CD8-positive, alpha-beta memory T cell (primary cell): ENCODE measurements at regions not wholly inside any gene's neighbourhood (a gene's known extent, or its start where the extent isn't known, plus 50 kb on each side); places are given as distances from the start of the nearest gene placed in this dataset.

Source experiments
- CTCF ChIA-PET: fragments of 350-600 bp; sonication (Branson Sonifier 250); formaldehyde crosslinking; loops from one replicate; lab custom pipeline; 2021; ENCODE audit warnings: antibody characterized with exemption; lab: Charles Lee
- POLR2A ChIA-PET: fragments of 350-600 bp; sonication (Branson Sonifier 250); formaldehyde crosslinking; loops from one replicate; lab custom pipeline; 2021; ENCODE audit warnings: antibody characterized with exemption; lab: Charles Lee
- DNase-seq, 5 donors: peaks; one replicate each; pipeline versions ENCODE4 v3.0.0 to v3.0.0-alpha.2; 2020 to 2022; ENCODE audit warnings: mixed read lengths in 1 of 5
- H3K27ac ChIP-seq: one replicate; pipeline ENCODE4 v1.7.0; 2013; ENCODE audit warnings: low read depth, mild to moderate bottlenecking, low read length, moderate library complexity
- H3K27me3 ChIP-seq: 2 replicates; pipeline ENCODE4 v1.7.0; 2013; ENCODE audit warnings: low read length, mild to moderate bottlenecking; ENCODE audit not compliant: insufficient read depth, poor library complexity, severe bottlenecking
- H3K36me3 ChIP-seq: 2 replicates; pipeline ENCODE4 v1.7.0; 2013; ENCODE audit warnings: mild to moderate bottlenecking, low read length, moderate library complexity; ENCODE audit not compliant: insufficient read depth
- H3K4me1 ChIP-seq: 2 replicates; pipeline ENCODE4 v1.7.0; 2013; ENCODE audit warnings: mild to moderate bottlenecking, low read length, moderate library complexity; ENCODE audit not compliant: insufficient read depth
- H3K4me3 ChIP-seq: 2 replicates; pipeline ENCODE4 v1.7.0; 2013; ENCODE audit warnings: mild to moderate bottlenecking, low read length
- H3K9me3 ChIP-seq: 2 replicates; pipeline ENCODE4 v1.7.0; 2013; ENCODE audit warnings: mild to moderate bottlenecking, low read length
- H3K27ac Mint-ChIP-seq, 8 donors: one replicate each; pipeline ENCODE4 v1.8.0; 2020 to 2021; ENCODE audit warnings: mixed read lengths in 8 of 8, mild to moderate bottlenecking in 6 of 8, inconsistent platforms in 3 of 8, moderate library complexity in 3 of 8
- H3K27me3 Mint-ChIP-seq, 2 donors: one replicate each; pipeline ENCODE4 v1.8.0; 2020 to 2021; ENCODE audit warnings: mixed read lengths in 2 of 2, mild to moderate bottlenecking in 1 of 2, moderate library complexity in 1 of 2
- H3K36me3 Mint-ChIP-seq, 3 donors: one replicate each; pipeline ENCODE4 v1.8.0; 2020 to 2021; ENCODE audit warnings: mixed read lengths in 3 of 3, inconsistent platforms in 1 of 3, mild to moderate bottlenecking in 1 of 3
- H3K4me1 Mint-ChIP-seq, 3 donors: one replicate each; pipeline ENCODE4 v1.8.0; 2020 to 2021; ENCODE audit warnings: mixed read lengths in 3 of 3, inconsistent platforms in 1 of 3, mild to moderate bottlenecking in 1 of 3
- H3K4me3 Mint-ChIP-seq, 7 donors: one replicate each; pipeline ENCODE4 v1.8.0; 2020 to 2021; ENCODE audit warnings: mixed read lengths in 7 of 7, mild to moderate bottlenecking in 6 of 7, moderate library complexity in 4 of 7, inconsistent platforms in 2 of 7
- H3K9me3 Mint-ChIP-seq, 5 donors: one replicate each; pipeline ENCODE4 v1.8.0; 2020 to 2022; ENCODE audit warnings: mixed read lengths in 5 of 5, mild to moderate bottlenecking in 3 of 5, moderate library complexity in 2 of 5, inconsistent platforms in 1 of 5

DNA sequence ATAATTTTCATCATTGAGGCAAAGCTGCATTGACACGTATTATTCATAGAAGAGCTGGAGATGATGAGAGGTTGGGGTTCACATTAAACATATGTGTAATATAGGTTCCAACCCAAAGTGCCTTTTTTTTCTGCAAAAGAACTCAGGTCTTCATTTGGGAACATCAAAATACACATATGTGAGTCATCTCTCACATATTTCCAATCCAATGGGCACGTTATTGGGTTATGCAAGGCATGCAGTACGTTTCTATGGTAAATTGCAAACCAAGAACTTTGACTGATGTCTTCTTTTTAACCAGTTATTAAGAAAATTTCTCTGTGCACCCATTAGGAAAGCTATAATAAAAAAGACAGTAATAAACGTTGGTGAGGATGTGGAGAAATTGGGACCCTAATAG is 150.3 kb upstream of the FAM9B start:
- CTCF ChIA-PET = no interaction called here
- Mint-ChIP-seq H3K9me3 (no peaks in the 10 kb centered on the region), H3K27me3 (peaks cover 0 to 11% of the 10 kb centered on the region in 2 donors), H3K36me3 (peaks cover 0 to 1% (median 0%) of the 10 kb centered on the region in 3 donors), H3K27ac (no peak overlapping the region), H3K4me1 (no peaks in the 10 kb centered on the region), H3K4me3 (no peak overlapping the region)
- H3K27ac ChIP-seq = no peak overlapping the region
- H3K36me3 ChIP-seq = no peaks in the 10 kb centered on the region
- no peaks in the 10 kb centered on the region for H3K4me1 ChIP-seq
- no peak for DNase-seq
- no peak overlapping the region for H3K4me3 ChIP-seq
- H3K9me3 ChIP-seq = no peaks in the 10 kb centered on the region
- no peaks in the 10 kb centered on the region for H3K27me3 ChIP-seq
- POLR2A ChIA-PET = no interaction called here

DNA sequence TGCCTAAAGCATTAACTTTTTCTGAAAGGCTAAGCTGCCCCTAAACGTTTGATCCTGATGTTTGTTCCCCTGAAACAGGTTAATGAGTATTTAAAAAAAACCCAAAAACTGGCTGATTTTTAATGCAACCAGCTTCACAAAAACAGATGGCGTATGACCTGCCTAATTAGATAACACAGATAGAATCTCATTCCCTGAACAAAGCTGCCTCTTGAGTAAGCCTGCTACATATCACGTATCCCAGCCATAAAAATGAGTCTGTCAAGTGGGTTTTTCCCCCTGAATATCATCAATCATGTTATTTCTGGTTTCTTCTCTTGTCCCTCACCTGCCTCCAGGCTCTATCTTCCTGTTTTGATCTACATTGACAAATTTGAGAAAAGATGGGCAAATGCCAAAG is 154.2 kb upstream of the FAM9B start:
- no peaks in the 10 kb centered on the region for H3K4me1 Mint-ChIP-seq
- Histone ChIP-seq H3K27me3 (no peaks in the 10 kb centered on the region), H3K9me3 (no peaks in the 10 kb centered on the region), H3K4me1 (no peaks in the 10 kb centered on the region), H3K27ac (no peak overlapping the region), H3K4me3 (no peak overlapping the region), H3K36me3 (no peaks in the 10 kb centered on the region)
- H3K9me3 Mint-ChIP-seq = no peaks in the 10 kb centered on the region
- H3K27ac Mint-ChIP-seq = no peak overlapping the region
- no peak for DNase-seq
- H3K27me3 Mint-ChIP-seq = peaks cover 0 to 20% of the 10 kb centered on the region in 2 donors
- CTCF ChIA-PET = no interaction called here
- POLR2A ChIA-PET = no interaction called here
- H3K36me3 Mint-ChIP-seq = peaks cover 0 to 2% (median 0%) of the 10 kb centered on the region in 3 donors
- no peak overlapping the region for H3K4me3 Mint-ChIP-seq

DNA sequence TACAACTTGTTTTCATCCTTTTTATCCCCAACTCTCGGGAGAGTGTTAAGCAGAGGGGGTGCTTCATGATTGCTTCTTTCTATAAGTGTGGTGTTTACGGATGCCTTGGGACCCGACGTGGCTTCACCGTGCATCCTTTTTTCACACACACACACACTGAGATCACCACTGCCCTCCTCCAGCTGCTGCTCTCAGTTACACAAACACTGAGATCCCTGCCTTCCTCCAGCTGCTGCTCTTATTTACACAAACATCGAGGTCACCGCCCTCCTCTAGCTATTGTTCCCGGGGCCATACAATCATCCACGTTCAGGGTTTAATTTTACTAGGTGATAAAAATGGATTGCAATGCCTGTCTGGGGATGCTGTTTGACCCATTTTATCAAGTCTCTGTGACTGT is 155.4 kb upstream of the FAM9B start:
- peaks cover 0 to 20% of the 10 kb centered on the region in 2 donors for H3K27me3 Mint-ChIP-seq
- Histone ChIP-seq H3K36me3 (no peaks in the 10 kb centered on the region), H3K4me3 (no peak overlapping the region), H3K27ac (no peak overlapping the region), H3K4me1 (no peaks in the 10 kb centered on the region), H3K9me3 (no peaks in the 10 kb centered on the region), H3K27me3 (no peaks in the 10 kb centered on the region)
- POLR2A ChIA-PET = no interaction called here
- DNase-seq = no peak
- no peak overlapping the region for H3K27ac Mint-ChIP-seq
- H3K9me3 Mint-ChIP-seq = no peaks in the 10 kb centered on the region
- peaks cover 0 to 2% (median 0%) of the 10 kb centered on the region in 3 donors for H3K36me3 Mint-ChIP-seq
- H3K4me1 Mint-ChIP-seq = peaks cover 0 to 4% (median 1%) of the 10 kb centered on the region in 3 donors
- CTCF ChIA-PET = no interaction called here
- H3K4me3 Mint-ChIP-seq = no peak overlapping the region

DNA sequence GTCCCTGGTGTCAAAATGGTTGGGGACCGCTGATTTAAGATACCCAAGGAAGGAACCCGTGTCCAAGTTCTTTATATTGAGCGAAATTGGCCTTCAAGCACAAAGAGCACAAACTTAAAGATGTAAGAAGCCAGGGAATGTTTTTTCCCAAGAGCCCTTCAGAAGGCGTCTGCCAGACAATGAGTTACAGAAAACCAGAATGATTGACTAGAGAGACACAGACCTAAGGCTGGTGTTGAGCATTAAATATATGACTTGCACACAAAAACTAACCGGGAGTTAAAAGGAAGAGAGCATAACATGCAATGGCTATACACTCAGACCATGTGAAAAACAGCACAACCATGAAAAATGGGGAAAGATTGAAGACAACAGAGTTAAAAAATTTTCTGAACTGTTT is 157.5 kb upstream of the FAM9B start:
- Histone ChIP-seq H3K4me1 (no peaks in the 10 kb centered on the region), H3K36me3 (no peaks in the 10 kb centered on the region), H3K27me3 (no peaks in the 10 kb centered on the region), H3K4me3 (no peak overlapping the region), H3K27ac (no peak overlapping the region), H3K9me3 (no peaks in the 10 kb centered on the region)
- Mint-ChIP-seq H3K9me3 (no peaks in the 10 kb centered on the region), H3K4me3 (no peak overlapping the region), H3K27ac (no peak overlapping the region), H3K4me1 (peaks cover 11 to 17% (median 16%) of the 10 kb centered on the region in 3 donors), H3K27me3 (peaks cover 0 to 14% of the 10 kb centered on the region in 2 donors), H3K36me3 (peaks cover 0 to 2% (median 0%) of the 10 kb centered on the region in 3 donors)
- ChIA-PET CTCF (no interaction called here), POLR2A (no interaction called here)
- no peak for DNase-seq

GRCh38 chrX:9195199-9195880 is 161.4 kb upstream of the FAM9B start:
- no peaks in the 10 kb centered on the region for H3K27me3 ChIP-seq
- CTCF ChIA-PET = no interaction called here
- no peaks in the 10 kb centered on the region for H3K9me3 Mint-ChIP-seq
- no peaks in the 10 kb centered on the region for H3K9me3 ChIP-seq
- peaks cover 0 to 2% (median 0%) of the 10 kb centered on the region in 3 donors for H3K36me3 Mint-ChIP-seq
- POLR2A ChIA-PET = no interaction called here
- peaks cover 0 to 10% of the 10 kb centered on the region in 2 donors for H3K27me3 Mint-ChIP-seq
- no peak overlapping the region for H3K27ac ChIP-seq
- H3K4me1 ChIP-seq = no peaks in the 10 kb centered on the region
- DNase-seq = no peak
- H3K36me3 ChIP-seq = no peaks in the 10 kb centered on the region
- peaks cover 11 to 17% (median 16%) of the 10 kb centered on the region in 3 donors for H3K4me1 Mint-ChIP-seq
- no peak overlapping the region for H3K4me3 ChIP-seq
- no peak overlapping the region for H3K4me3 Mint-ChIP-seq
- peak overlapping the region in 3 of 8 donors; percentile 1 to 83 (median 30) for H3K27ac Mint-ChIP-seq

DNA sequence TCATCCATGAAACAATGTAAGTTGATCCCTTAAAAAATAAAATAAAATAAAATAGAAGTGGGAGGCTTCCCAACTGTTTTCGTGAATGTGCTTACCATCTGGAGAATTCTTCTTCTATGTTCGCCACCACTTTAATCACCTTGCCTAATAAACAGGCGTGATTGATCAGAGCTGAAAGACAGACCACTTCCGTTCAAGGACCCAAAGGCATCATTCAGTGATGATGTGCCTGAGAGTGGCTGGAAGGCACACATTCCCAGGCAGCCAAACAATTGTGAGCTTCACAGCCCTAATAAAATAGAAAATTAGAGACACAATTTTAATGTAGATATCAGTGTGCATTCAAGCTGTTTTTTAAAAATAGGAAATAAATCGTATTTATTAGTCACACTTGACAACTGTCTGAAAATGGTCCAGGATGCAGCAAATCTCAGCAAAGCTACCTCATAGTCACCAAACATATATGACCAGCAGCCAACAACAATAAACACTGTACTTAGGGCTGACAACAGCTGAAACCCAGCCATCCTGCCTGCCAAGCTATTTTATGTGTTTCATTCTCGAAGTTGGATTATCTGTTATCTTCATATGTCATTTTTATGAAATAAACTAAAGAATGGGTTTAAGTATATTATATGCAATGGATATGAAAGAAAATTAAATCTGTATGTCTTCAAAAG is 163.2 kb upstream of the FAM9B start:
- Mint-ChIP-seq H3K27ac (peak overlapping the region in 1 of 8 donors; percentile 19), H3K4me3 (no peak overlapping the region), H3K9me3 (no peaks in the 10 kb centered on the region), H3K36me3 (peaks cover 0 to 2% (median 0%) of the 10 kb centered on the region in 3 donors), H3K4me1 (peaks cover 11 to 17% (median 16%) of the 10 kb centered on the region in 3 donors), H3K27me3 (peaks cover 0 to 5% of the 10 kb centered on the region in 2 donors)
- ChIA-PET CTCF (no interaction called here), POLR2A (no interaction called here)
- no peaks in the 10 kb centered on the region for H3K27me3 ChIP-seq
- H3K27ac ChIP-seq = no peak overlapping the region
- H3K4me1 ChIP-seq = no peaks in the 10 kb centered on the region
- H3K36me3 ChIP-seq = no peaks in the 10 kb centered on the region
- H3K4me3 ChIP-seq = no peak overlapping the region
- no peaks in the 10 kb centered on the region for H3K9me3 ChIP-seq
- DNase-seq = no peak

DNA sequence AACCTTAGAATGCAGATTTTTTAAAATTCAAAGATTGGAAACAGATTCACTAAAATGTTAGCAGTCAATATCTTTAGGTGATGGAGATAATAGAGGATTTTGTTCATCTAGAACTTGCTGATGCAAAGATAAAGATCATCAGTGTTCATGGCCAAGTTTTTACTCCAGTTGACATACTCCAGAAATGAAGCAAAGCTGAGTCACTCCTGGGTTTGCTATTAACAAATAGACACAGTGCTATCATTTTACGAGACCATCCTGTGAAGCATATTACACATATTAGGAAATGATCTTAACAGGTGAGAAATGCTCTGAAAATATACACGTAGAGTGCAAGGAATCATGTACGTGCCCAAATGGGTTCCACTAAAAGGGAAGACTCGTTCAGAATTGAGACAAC is 170.6 kb upstream of the FAM9B start:
- CTCF ChIA-PET = no interaction called here
- H3K4me3 ChIP-seq = no peak overlapping the region

GRCh38 chrX:9205599-9206223 is 171.8 kb upstream of the FAM9B start:
- Histone ChIP-seq H3K27ac (no peak overlapping the region), H3K36me3 (no peaks in the 10 kb centered on the region), H3K4me3 (no peak overlapping the region), H3K9me3 (no peaks in the 10 kb centered on the region), H3K27me3 (no peaks in the 10 kb centered on the region), H3K4me1 (no peaks in the 10 kb centered on the region)
- ChIA-PET CTCF (no interaction called here), POLR2A (interaction anchor here (0.7 kb wide), 1 partner anchor 309 kb away, joined by 5 read pairs; no protein-coding TSS in a partner anchor)
- peaks cover 24 to 26% (median 26%) of the 10 kb centered on the region in 3 donors for H3K4me1 Mint-ChIP-seq
- peak overlapping the region; percentile 24 to 77 (median 61) for H3K4me3 Mint-ChIP-seq
- peak overlapping the region in 7 of 8 donors; percentile 24 to 87 (median 47) for H3K27ac Mint-ChIP-seq
- no peaks in the 10 kb centered on the region for H3K36me3 Mint-ChIP-seq
- peaks cover 0 to 3% (median 0%) of the 10 kb centered on the region in 5 donors for H3K9me3 Mint-ChIP-seq
- peak in 1 of 5 donors; percentile 33 for DNase-seq
- H3K27me3 Mint-ChIP-seq = peaks cover 3 to 7% of the 10 kb centered on the region in 2 donors

More for the DNA sequence above, 170.6 kb upstream of the FAM9B start:
- no peak overlapping the region for H3K27ac Mint-ChIP-seq
- Histone ChIP-seq H3K9me3 (no peaks in the 10 kb centered on the region), H3K36me3 (no peaks in the 10 kb centered on the region), H3K4me1 (no peaks in the 10 kb centered on the region), H3K27ac (no peak overlapping the region), H3K27me3 (no peaks in the 10 kb centered on the region)
- H3K27me3 Mint-ChIP-seq = peaks cover 3 to 7% of the 10 kb centered on the region in 2 donors
- no peaks in the 10 kb centered on the region for H3K36me3 Mint-ChIP-seq
- H3K9me3 Mint-ChIP-seq = peaks cover 0 to 3% (median 0%) of the 10 kb centered on the region in 5 donors
- peaks cover 24 to 26% (median 26%) of the 10 kb centered on the region in 3 donors for H3K4me1 Mint-ChIP-seq
- no peak for DNase-seq
- POLR2A ChIA-PET = no interaction called here
- H3K4me3 Mint-ChIP-seq = peak overlapping the region in 1 of 7 donors; percentile 64
